KOPT-K1 (cell line): ENCODE measurements at regions not wholly inside any gene's neighbourhood (a gene's known extent, or its start where the extent isn't known, plus 50 kb on each side); places are given as distances from the start of the nearest gene placed in this dataset.

Experiments used
- H3K27ac ChIP-seq: fragments of 200-600 bp; sonication (generic); 2 replicates; pipeline ENCODE4 v1.5.1; 2016; ENCODE audit warnings: antibody characterized with exemption, mild to moderate bottlenecking, low read depth, low read length; ENCODE audit not compliant: poor library complexity, severe bottlenecking
- H3K36me3 ChIP-seq: fragments of 200-600 bp; sonication (generic); 2 replicates; pipeline ENCODE4 v1.5.1; 2017; ENCODE audit warnings: antibody characterized with exemption, mild to moderate bottlenecking, low read length, moderate library complexity; ENCODE audit not compliant: insufficient read depth
- H3K9me3 ChIP-seq: fragments of 200-600 bp; sonication (generic); 2 replicates; pipeline ENCODE4 v1.5.1; 2017; ENCODE audit warnings: antibody characterized with exemption, low read length, mild to moderate bottlenecking; ENCODE audit not compliant: insufficient read depth, poor library complexity, severe bottlenecking

DNA sequence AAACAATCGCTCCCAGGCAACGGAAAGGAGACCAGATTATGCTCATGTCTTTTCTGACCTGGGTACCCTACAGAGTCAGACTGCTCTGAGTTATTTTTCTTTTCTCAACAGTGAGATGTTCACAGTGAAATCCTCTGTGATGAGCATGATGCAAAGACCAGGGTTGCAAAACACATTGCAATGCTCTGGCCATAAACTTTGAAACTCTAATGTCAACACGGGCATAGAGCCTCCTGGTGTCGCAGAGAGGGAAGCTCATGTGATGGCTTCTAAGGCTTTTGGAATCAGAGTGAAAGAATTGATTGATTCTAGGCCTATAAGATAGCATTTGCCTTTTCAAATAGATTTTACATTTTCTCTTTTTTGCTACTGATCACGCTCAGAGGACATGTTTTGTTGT, 193.4 kb downstream of the RASSF9 start:
- no peaks in the 10 kb centered on the region for H3K36me3 ChIP-seq
- no peak overlapping the region for H3K27ac ChIP-seq
- no peaks in the 10 kb centered on the region for H3K9me3 ChIP-seq

DNA sequence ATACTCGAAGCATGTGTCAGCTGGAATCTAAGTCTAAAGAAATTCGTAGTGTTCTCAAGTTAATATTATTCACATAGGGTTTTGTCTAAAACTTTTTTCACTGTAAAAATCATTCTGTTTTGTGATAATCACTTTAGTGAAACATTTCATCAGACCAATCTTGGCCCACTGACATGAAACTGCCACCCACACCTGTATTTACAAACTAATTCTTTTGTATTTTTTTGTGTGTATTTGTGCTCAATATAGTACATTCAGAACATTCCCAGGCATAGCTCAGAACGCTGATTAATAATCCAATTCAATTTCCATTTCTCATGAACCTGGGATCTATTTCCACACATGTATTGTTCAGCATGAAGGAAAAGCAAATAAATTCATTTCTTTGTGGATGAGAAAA, 191.7 kb downstream of the RASSF9 start:
- Histone ChIP-seq H3K9me3 (no peaks in the 10 kb centered on the region), H3K27ac (no peak overlapping the region), H3K36me3 (no peaks in the 10 kb centered on the region)

DNA sequence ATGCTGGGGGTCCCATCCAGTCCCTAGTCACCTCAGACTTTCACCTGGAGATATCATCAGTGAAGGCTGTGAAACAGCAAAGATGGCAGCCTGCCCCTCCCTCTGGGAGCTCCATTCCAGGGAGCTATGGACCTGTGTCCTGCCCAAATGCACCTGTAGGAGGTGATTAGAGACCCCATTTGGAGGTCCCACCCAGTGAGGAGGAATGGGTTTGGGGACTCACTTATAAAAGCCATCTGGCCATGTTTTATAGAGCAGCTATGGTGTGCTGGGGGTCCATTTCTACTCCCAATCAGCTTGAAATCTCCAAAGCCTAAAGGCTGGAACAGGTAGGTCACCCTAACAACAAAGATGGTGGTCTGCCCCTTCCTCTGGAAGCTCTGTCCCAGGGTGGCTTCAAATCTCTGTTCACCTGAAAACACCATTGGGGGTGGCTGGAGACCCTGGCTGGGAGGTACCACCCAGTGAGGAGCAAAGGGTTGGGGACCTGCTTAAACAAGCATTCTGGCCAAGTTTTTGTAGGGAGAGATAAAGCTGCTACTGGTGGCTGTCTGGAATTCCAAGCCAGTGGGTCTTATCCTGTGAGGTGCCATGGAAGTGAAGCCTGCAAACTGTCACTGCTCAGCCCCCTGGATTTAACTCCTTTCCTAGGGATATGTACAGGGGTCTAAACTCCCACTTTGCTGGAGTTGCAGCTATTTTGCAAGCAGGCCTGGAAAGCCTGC, 182.3 kb downstream of the RASSF9 start:
- no peaks in the 10 kb centered on the region for H3K36me3 ChIP-seq
- peaks cover 11% of the 10 kb centered on the region for H3K9me3 ChIP-seq

DNA sequence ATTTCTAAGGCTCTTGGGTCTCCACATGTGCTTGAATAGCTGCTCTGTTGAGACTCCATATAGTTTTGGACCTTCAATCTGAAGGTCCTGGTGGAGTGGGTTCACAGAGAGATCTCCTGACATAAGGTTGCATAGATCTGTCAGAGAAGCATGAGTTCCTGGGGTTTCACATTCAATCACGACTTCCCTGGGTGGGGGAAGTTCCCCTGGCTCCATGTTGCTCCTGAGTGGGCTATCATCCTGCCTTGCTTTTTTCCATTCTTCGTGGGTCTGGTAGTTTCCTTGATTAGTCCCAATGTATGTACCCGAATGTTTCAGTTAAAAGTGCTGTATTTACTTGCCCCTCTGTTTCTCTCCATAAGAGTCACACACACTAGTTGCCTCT, 181.8 kb downstream of the RASSF9 start:
- Histone ChIP-seq H3K27ac (no peak overlapping the region), H3K36me3 (no peaks in the 10 kb centered on the region), H3K9me3 (peaks cover 11% of the 10 kb centered on the region)

More for the DNA sequence above, 182.3 kb downstream of the RASSF9 start:
- no peak overlapping the region for H3K27ac ChIP-seq

DNA sequence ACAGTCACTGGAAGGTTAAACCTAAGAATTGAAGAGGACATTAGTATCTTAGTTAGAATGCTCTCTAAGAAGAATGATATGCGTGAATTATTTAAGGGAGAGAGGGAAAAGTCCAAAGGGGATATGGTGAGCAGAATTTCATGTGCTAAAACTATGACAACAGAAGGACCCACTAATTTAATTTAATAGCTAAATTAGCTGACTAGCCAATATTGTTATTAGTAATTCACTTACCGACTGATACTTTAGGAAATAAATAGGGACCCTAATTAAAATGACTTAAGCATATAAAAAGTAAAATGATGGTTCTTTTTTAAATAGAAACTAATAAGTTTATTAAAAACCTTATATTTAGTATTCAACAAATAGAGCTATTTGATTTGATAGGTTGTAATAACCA, 179.6 kb downstream of the RASSF9 start:
- peaks cover 7% of the 10 kb centered on the region for H3K9me3 ChIP-seq
- no peak overlapping the region for H3K27ac ChIP-seq
- H3K36me3 ChIP-seq, result no peaks in the 10 kb centered on the region

DNA sequence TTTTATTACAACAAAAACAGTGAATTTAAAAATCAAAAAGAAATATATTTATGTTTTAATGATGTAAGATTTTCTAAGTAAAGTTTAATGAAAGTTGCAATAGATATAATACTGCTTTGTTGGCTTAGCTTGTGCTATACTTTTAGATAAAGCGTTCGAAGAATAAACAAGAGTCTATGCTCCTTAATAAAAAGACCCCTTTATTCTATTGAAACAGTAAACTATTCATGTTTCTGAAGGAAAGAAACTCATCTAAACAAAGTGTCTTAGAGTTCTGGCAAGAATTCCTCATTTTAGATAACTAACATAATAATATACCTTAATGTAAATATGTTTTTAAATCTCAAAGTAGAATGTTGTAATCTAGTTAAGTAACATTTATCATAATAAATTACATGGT, 179.0 kb downstream of the RASSF9 start:
- Histone ChIP-seq H3K36me3 (no peaks in the 10 kb centered on the region), H3K27ac (no peak overlapping the region), H3K9me3 (no peaks in the 10 kb centered on the region)

DNA sequence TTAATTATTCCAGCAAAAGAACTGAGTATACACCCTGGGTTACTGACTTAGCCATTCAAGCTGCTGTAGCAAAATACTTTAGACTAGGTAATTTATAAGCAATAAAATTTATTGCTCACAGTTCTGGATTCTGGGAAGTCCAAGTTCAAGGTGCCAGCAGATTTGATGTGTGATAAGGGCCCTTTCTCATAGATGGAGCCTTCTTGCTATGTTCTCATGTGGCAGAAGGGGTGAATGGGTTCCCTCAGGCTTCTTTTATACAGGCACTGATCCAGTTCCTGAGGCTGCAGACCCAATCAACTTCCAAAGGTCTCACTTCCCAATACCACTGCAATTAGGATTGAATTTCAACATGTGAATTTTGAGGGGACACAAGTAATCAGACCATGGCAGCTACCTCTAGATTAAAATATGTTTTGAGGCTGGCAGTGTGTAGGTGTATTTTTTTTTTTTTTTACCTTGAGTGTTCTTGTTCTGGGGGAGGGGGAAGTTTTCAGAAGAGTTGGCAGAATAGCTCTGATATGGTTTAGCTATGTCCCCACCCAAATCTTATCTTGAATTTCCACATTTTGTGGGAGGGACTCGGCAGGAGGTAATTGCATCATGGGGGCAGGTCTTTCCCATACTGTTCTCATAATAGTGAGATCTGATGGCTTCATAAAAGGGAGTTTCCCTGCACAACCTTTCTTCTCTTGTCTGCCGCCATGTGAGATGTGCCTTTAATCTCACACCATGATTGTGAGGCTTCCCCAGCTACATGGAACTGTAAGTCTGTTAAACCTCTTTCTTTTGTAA, 178.2 kb downstream of the RASSF9 start:
- Histone ChIP-seq H3K27ac (no peak overlapping the region), H3K36me3 (no peaks in the 10 kb centered on the region), H3K9me3 (no peaks in the 10 kb centered on the region)

DNA sequence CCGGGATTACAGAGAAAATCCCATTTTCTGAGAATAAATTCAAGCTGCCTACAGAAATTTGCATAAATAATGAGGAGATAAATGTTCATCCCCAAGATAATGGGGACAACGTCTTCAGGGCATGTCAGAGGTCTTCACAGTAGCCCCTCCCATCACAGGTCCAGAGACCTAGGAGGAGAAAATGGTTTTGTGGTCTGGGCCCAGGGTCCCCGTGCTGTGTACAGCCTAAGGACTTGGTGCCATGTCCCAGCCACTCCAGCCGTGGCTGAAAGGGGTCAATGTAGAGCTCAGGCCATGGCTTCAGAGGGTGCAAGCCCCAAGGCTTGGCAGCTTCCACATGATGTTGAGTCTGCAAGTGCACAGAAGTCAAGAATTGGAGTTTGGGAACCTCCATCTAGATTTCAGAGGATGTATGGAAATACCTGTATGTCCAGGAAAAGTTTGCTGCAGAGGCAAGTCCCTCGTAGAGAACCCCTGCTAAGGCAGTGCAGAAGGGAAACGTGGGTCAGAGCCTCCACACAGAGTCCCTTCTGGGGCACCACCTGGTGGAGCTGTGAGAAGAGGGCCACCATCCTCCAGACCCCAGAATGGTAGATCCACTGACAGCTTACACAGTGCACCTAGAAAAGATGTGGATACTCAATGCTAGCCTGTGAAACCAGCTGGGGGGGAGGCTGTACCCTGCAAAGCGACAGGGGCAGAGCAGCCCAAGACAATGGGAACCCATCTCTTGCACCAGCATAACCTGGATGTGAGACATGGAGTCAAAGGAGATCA, 176.3 kb downstream of the RASSF9 start:
- no peak overlapping the region for H3K27ac ChIP-seq
- H3K36me3 ChIP-seq, result no peaks in the 10 kb centered on the region
- H3K9me3 ChIP-seq, result no peaks in the 10 kb centered on the region

DNA sequence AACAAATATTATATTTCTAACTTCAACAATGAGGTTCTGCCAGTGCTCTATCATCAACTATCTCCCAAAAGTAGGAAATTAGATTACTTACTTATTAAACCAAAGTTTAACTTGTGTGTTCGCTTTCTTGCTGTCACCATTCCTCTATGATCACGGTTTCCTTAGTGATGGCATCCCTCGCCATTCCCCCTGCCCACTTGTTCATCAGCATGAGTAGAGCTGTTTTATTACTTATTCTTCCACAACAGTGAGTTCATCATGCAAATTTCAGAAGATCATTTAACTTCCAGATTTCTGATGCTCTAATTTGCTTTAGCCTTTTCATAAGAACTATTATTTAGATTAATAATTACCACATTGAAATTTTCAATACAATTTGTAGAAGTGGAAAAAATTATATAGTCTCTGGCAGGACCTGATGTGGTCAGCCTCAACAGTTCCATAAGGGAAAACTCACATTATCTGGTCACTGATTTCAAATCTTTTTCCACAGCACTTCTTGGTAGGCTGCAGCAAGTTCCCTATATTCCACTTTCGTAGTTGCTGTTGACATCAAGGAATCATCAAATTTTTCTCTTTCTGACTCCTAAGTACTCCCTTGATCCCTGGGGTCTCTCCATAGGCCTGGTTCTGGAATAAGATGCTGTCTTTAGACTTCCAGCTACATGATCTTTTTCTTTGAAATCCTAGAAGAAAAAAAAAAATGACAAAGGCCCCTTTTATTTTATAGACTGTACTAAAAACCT, 174.6 kb downstream of the RASSF9 start:
- Histone ChIP-seq H3K27ac (no peak overlapping the region), H3K9me3 (no peaks in the 10 kb centered on the region)

DNA sequence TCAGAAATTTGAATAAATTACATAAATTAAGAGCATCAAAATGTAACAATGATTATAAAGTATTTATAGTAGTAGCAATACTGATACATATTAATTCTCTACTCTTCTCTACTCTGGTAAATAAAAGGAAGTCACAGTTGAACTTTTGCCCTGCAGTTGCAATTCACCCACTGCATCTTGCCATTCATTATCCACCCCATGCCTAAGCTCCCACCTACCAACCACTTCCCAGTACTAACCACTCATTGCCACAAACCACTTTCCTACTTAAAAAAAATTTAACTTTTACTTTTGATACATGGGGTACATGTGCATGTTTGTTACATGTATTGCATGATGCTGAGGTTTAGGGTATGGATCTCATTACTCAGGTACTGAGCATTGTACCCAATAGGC, 174.0 kb downstream of the RASSF9 start:
- no peak overlapping the region for H3K27ac ChIP-seq
- H3K36me3 ChIP-seq, result no peaks in the 10 kb centered on the region
- H3K9me3 ChIP-seq, result no peaks in the 10 kb centered on the region

More for the DNA sequence above, 174.6 kb downstream of the RASSF9 start:
- no peaks in the 10 kb centered on the region for H3K36me3 ChIP-seq

DNA sequence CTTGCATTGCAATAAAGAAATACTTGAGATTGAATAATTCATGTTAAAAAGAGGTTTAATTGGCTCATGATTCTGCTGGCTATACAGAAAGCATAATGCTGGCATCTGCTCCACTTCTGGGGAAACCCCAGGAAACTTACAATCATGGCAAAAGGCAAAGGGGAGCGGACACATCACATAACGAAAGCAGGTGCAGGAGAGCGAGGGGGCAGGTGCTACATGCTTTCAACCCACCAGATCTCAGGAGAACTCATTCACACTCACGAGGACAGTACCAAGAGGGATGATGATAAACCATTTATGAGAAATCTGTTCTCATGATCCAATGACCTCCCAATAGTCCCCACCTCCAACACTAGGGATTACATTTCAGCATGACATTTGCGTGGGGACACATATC, 172.6 kb downstream of the RASSF9 start:
- Histone ChIP-seq H3K9me3 (no peaks in the 10 kb centered on the region), H3K36me3 (no peaks in the 10 kb centered on the region)

DNA sequence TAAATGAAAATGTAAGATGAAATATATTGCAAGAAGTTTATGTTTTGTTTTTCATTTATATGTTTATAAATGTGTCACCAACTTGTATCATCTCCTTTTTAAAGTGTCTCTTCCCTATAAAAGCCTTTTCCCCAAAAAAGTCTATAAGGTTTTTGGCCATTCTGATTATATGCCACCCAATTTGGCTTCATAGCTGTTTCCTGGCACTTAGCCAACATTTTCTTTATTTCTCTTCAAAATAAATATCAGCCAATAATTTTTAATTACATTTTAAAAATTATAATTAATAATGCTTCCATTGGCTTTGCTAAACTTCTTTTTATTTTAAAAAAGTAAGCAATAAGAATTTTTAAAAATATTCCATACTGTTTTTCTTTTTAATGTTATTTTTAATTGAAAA, 171.8 kb downstream of the RASSF9 start:
- no peaks in the 10 kb centered on the region for H3K9me3 ChIP-seq
- no peak overlapping the region for H3K27ac ChIP-seq
- H3K36me3 ChIP-seq, result no peaks in the 10 kb centered on the region

More for the DNA sequence above, 172.6 kb downstream of the RASSF9 start:
- no peak overlapping the region for H3K27ac ChIP-seq

DNA sequence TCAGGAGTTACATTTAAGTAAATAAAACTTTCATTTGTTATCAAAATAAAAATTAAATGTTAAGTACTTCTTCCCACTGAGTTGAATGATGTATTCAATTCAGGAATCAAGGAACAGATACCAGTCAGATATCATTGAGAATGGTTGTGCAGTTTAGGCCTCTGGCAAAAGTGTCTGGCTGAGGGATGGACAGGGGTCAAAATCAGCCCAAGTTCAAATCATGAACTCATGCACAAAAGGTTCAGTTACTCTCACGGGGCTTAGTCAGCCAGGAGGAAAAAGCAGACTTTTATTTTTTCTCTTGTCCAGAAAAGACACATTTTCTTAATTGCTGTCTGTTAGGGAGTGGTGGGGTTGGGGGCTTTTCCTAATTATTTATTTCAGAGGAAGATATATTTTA, 166.3 kb downstream of the RASSF9 start:
- Histone ChIP-seq H3K9me3 (no peaks in the 10 kb centered on the region), H3K27ac (no peak overlapping the region), H3K36me3 (no peaks in the 10 kb centered on the region)

DNA sequence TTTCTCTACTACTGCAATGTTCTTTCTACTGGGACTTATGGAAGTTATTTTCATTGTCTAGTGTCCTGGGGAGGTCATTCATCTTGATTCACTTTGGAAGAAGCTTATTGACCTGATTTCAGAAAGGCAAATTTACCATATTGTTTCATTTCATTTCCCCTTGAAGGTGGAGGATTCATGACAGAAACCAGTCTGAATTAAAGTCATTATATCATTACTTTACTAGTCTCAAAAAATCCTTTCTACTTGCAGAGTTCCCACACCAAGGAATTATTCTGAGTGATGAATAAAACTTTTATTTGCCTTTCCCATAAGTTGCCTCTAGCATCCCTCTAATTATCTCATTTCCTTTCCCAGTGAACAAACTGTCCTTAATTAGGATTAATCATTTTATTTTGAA, 163.8 kb downstream of the RASSF9 start:
- no peaks in the 10 kb centered on the region for H3K36me3 ChIP-seq
- H3K27ac ChIP-seq, result no peak overlapping the region
- no peaks in the 10 kb centered on the region for H3K9me3 ChIP-seq
